ENCODE measurements at regions not wholly inside any gene's neighbourhood (a gene's known extent, or its start where the extent isn't known, plus 50 kb on each side); places are given as distances from the start of the nearest gene placed in this dataset.

GRCh38 chr15:62741106-62741505, 301.4 kb upstream of the TPM1 start:
- no peaks in the 10 kb centered on the region for H3K27me3 ChIP-seq (ENCODE audit: control insufficient read depth, insufficient read depth, low read length)
- H3K27ac ChIP-seq (ENCODE audit: low read depth, low read length): no peak overlapping the region
- H3K4me3 ChIP-seq (ENCODE audit: low read depth, low read length): no peak overlapping the region
- no peak for DNase-seq (ENCODE audit: low read depth, low spot score)
- CTCF ChIA-PET: interaction anchor here (0.7 to 2.7 kb wide), 16 partner anchors 10 to 434 kb away, joined by 3 to 52 read pairs (median 6); no protein-coding TSS in a partner anchor
- TF ChIP-seq CTCF (IDR thresholded peaks at IDR 0.05; ENCODE audit: low read depth, low read length): no peak
- POLR2A ChIA-PET: interaction anchor here (0.6 kb wide), 1 partner anchor 436 kb away, joined by 3 read pairs; no protein-coding TSS in a partner anchor
- H3K9me3 ChIP-seq (ENCODE audit: control insufficient read depth, insufficient read depth, low read length): no peaks in the 10 kb centered on the region; the same call in 1 of the 2 replicates

GRCh38 chr15:62742409-62743171, 300.0 kb upstream of the TPM1 start:
- Histone ChIP-seq H3K4me3 (ENCODE audit: low read depth, low read length) (no peak overlapping the region), H3K27me3 (ENCODE audit: control insufficient read depth, insufficient read depth, low read length) (no peaks in the 10 kb centered on the region), H3K9me3 (ENCODE audit: control insufficient read depth, insufficient read depth, low read length) (no peaks in the 10 kb centered on the region), H3K27ac (ENCODE audit: low read depth, low read length) (peak overlapping the region; percentile 35)
- DNase-seq (ENCODE audit: low read depth, low spot score): peak; percentile 73
- peak; percentile 92 for TF ChIP-seq CTCF (IDR thresholded peaks at IDR 0.05; ENCODE audit: low read depth, low read length)
- CTCF ChIA-PET: interaction anchor here (0.6 to 2.7 kb wide), 62 partner anchors 8 to 435 kb away, joined by 3 to 52 read pairs (median 4); no protein-coding TSS in a partner anchor
- POLR2A ChIA-PET: interaction anchor here (0.6 to 0.8 kb wide), 5 partner anchors 117 to 374 kb away, joined by 3 to 9 read pairs (median 5); no protein-coding TSS in a partner anchor

- H3K27ac ChIP-seq (ENCODE audit: low read depth, low read length): no peak overlapping the region
- no peak for DNase-seq (ENCODE audit: low read depth, low spot score)
- no peaks in the 10 kb centered on the region for H3K9me3 ChIP-seq (ENCODE audit: control insufficient read depth, insufficient read depth, low read length)
- POLR2A ChIA-PET: no interaction called here
- no peak overlapping the region for H3K4me3 ChIP-seq (ENCODE audit: low read depth, low read length)
- TF ChIP-seq CTCF (IDR thresholded peaks at IDR 0.05; ENCODE audit: low read depth, low read length): no peak
- CTCF ChIA-PET: interaction anchor here (0.8 to 2.0 kb wide), 4 partner anchors 25 to 354 kb away, joined by 3 to 4 read pairs (median 4); no protein-coding TSS in a partner anchor
- no peaks in the 10 kb centered on the region for H3K27me3 ChIP-seq (ENCODE audit: control insufficient read depth, insufficient read depth, low read length)
Observed at GRCh38 chr15:62745621-62746225, 296.8 kb upstream of the TPM1 start.

GRCh38 chr15:62748196-62748595, 294.4 kb upstream of the TPM1 start:
- POLR2A ChIA-PET: interaction anchor here (0.6 kb wide), 1 partner anchor 8 kb away, joined by 3 read pairs; no protein-coding TSS in a partner anchor
- Histone ChIP-seq H3K27me3 (ENCODE audit: control insufficient read depth, insufficient read depth, low read length) (no peaks in the 10 kb centered on the region), H3K27ac (ENCODE audit: low read depth, low read length) (no peak overlapping the region), H3K4me3 (ENCODE audit: low read depth, low read length) (no peak overlapping the region), H3K9me3 (ENCODE audit: control insufficient read depth, insufficient read depth, low read length) (no peaks in the 10 kb centered on the region)
- no peak for DNase-seq (ENCODE audit: low read depth, low spot score)
- CTCF ChIA-PET: no interaction called here
- TF ChIP-seq CTCF (IDR thresholded peaks at IDR 0.05; ENCODE audit: low read depth, low read length): no peak

All from AG04450 (cell line).